Aorta (tissue), 5 donors: ENCODE measurements at regions not wholly inside any gene's neighbourhood (a gene's known extent, or its start where the extent isn't known, plus 50 kb on each side); places are given as distances from the start of the nearest gene placed in this dataset.
"Not testable (repeated sequence)": the region's sequence is repeated elsewhere in the genome, so short reads cannot be mapped to it uniquely, and the experiment has no call there.

Experiments used
- ATAC-seq: fragments of 200-7000 bp; cut with Tn5 transposase; one replicate; pipeline ENCODE4 v1.9.1; 2022; ENCODE audit warnings: moderate library complexity; ENCODE audit not compliant: low FRiP score
- DNase-seq, 2 donors: peaks; one replicate each; pipeline ENCODE4 v3.0.0-alpha.2; 2020
- H3K27ac ChIP-seq, 2 donors: one replicate each; pipeline ENCODE4 v1.5.1; 2013; ENCODE audit warnings: low read length in 2 of 2, mild to moderate bottlenecking in 2 of 2, moderate library complexity in 2 of 2, control low read depth in 1 of 2, inconsistent platforms in 1 of 2, low read depth in 1 of 2
- H3K27me3 ChIP-seq, 2 donors: one replicate each; pipeline ENCODE4 v1.6.1; 2013; ENCODE audit warnings: control low read depth in 1 of 2, low read length in 1 of 2, mild to moderate bottlenecking in 1 of 2, moderate library complexity in 1 of 2; ENCODE audit not compliant: insufficient read depth in 2 of 2, control insufficient read depth in 1 of 2
- H3K36me3 ChIP-seq, 2 donors: one replicate each; pipeline ENCODE4 v1.6.1; 2013; ENCODE audit warnings: control low read depth in 1 of 2, low read length in 1 of 2, mild to moderate bottlenecking in 1 of 2; ENCODE audit not compliant: insufficient read depth in 2 of 2, control insufficient read depth in 1 of 2
- H3K4me1 ChIP-seq, 2 donors: one replicate each; pipeline ENCODE4 v1.6.1; 2013; ENCODE audit warnings: low read length in 2 of 2, control low read depth in 1 of 2, mild to moderate bottlenecking in 1 of 2, moderate library complexity in 1 of 2; ENCODE audit not compliant: insufficient read depth in 2 of 2, control insufficient read depth in 1 of 2
- H3K4me3 ChIP-seq, 2 donors: one replicate each; pipeline ENCODE4 v1.5.1; 2013; ENCODE audit warnings: low read length in 2 of 2, control low read depth in 1 of 2, mild to moderate bottlenecking in 1 of 2
- H3K9me3 ChIP-seq: one replicate; pipeline ENCODE4 v1.6.1; 2013; ENCODE audit warnings: mild to moderate bottlenecking, low read length; ENCODE audit not compliant: control insufficient read depth
- WGBS, 2 donors: extraction: QIAGEN DNeasy Blood & Tissue Kit; methylation state at CpG; one replicate each; pipeline ENCODE4 v1.1.7; 2013; 5-methylcytosine and 5-hydroxymethylcytosine counted together
- intact Hi-C, 2 donors: fragments of 100-400 bp; cut with DNase I; formaldehyde crosslinking; loops; one replicate each; pipeline versions ENCODE4 v1.14.2 to v1.15.0; 2022
- donor health status: healthy with polysubstance abuse.
- donor health status: Bipolar disorder and iron deficiency.
- donor health status: DM: no; HTN: no; CAD: no.
- donor health status: DM: no; HTN: no; CAD: no.
- donor health status: DM: yes; HTN: yes; CAD: no.

DNA sequence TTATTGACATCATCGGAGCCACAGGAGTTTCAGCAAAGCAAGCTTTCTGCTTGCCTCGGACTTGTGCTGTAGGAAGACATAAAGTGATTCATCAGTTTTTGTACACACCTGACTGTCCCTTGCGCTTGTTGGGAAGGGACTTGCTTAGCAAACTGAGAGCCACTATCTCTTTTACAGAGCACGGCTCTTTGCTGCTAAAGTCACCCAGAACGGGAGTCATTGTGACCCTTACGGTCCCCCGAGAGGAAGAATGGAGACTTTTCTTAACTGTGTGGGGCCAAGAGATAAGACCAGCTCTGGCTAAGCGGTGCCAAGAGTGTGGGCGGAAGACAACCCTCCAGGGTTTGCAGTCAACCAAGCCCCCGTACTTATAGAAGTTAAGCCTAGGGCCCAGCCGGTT, 89.6 kb upstream of the DEFB108B start:
- WGBS, 2 donors = 26% methylated on average over 11 of the region's 11 CpGs
- H3K9me3 ChIP-seq, H3K4me3 ChIP-seq, ATAC-seq, H3K36me3 ChIP-seq, H3K4me1 ChIP-seq, H3K27ac ChIP-seq, DNase-seq, H3K27me3 ChIP-seq, intact Hi-C loops: not testable (repeated sequence)

DNA sequence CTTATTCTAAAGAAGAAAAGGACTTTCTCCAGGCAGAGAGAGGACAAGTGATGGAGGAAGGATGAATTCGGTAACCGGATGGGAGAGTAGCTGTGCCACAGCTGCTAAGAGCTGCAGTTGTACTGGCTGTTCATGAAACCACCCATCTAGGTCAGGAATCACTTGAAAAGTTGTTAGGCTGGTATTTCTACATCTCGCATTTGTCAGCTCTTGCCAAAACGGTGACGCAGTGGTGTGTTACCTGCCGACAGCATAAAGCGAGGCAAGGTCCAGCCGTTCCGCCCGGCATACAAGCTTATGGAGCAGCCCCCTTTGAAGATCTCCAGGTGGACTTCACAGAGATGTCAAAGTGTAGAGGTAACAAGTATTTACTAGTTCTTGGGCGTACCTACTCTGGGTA, 87.3 kb upstream of the DEFB108B start:
- DNase-seq, intact Hi-C loops, H3K27me3 ChIP-seq, H3K27ac ChIP-seq, H3K9me3 ChIP-seq, H3K4me3 ChIP-seq, ATAC-seq, H3K36me3 ChIP-seq, H3K4me1 ChIP-seq: not testable (repeated sequence)
- WGBS, 2 donors = 92 to 97% methylated on average over 11 of the region's 11 CpGs

- H3K27me3 ChIP-seq, H3K27ac ChIP-seq, ATAC-seq, H3K4me3 ChIP-seq, H3K9me3 ChIP-seq, intact Hi-C loops, H3K4me1 ChIP-seq, DNase-seq, H3K36me3 ChIP-seq: not testable (repeated sequence)
- 43 to 54% methylated on average over 3 of the region's 5 CpGs for WGBS, 2 donors
Observed at GRCh38 chr11:71746263-71746662, 86.7 kb upstream of the DEFB108B start.

GRCh38 chr11:71748965-71749620, 83.9 kb upstream of the DEFB108B start:
- intact Hi-C loops, H3K27me3 ChIP-seq, H3K4me1 ChIP-seq, ATAC-seq, H3K4me3 ChIP-seq, H3K27ac ChIP-seq, H3K9me3 ChIP-seq, H3K36me3 ChIP-seq, DNase-seq: not testable (repeated sequence)
- WGBS, 2 donors = 48% methylated on average over 14 of the region's 14 CpGs

DNA sequence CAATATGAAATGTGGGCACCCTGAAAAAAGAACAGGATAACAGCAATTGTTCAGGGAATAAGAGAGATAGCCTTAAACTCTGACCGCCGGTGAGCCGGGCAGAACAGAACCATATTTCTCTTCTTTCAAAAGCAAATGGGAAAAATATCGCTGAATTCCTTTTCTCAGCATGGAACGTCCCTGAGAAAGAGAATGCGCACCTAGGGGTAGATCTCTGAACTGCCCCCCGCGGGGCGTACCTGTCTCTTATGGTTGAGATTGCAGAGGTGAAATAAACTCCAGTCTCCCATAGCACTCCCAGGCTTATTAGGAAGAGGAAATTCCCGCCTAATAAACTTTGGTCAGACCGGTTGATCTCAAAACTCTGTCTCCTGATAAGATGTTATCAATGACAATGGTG, 82.1 kb upstream of the DEFB108B start:
- H3K36me3 ChIP-seq, H3K4me3 ChIP-seq, ATAC-seq, H3K27ac ChIP-seq, H3K4me1 ChIP-seq, H3K9me3 ChIP-seq, DNase-seq, intact Hi-C loops, H3K27me3 ChIP-seq: not testable (repeated sequence)
- WGBS, 2 donors = 47 to 55% methylated on average over 11 of the region's 11 CpGs

GRCh38 chr11:71764695-71765491, 68.1 kb upstream of the DEFB108B start:
- WGBS, 2 donors = 29 to 30% methylated on average over 19 to 20 of the region's 20 CpGs
- DNase-seq, H3K4me1 ChIP-seq, intact Hi-C loops, H3K4me3 ChIP-seq, H3K27ac ChIP-seq, H3K36me3 ChIP-seq, H3K27me3 ChIP-seq, ATAC-seq, H3K9me3 ChIP-seq: not testable (repeated sequence)

GRCh38 chr11:71767016-71767415, 66.0 kb upstream of the DEFB108B start:
- intact Hi-C loops, ATAC-seq, H3K4me1 ChIP-seq, H3K27me3 ChIP-seq, H3K36me3 ChIP-seq, H3K9me3 ChIP-seq, DNase-seq, H3K27ac ChIP-seq, H3K4me3 ChIP-seq: not testable (repeated sequence)
- 48 to 49% methylated on average over 2 of the region's 5 CpGs for WGBS, 2 donors

GRCh38 chr11:71772193-71772592, 60.8 kb upstream of the DEFB108B start:
- H3K36me3 ChIP-seq, H3K27ac ChIP-seq, H3K4me1 ChIP-seq, intact Hi-C loops, DNase-seq, H3K9me3 ChIP-seq, H3K4me3 ChIP-seq, ATAC-seq, H3K27me3 ChIP-seq: not testable (repeated sequence)
- 89 to 91% methylated on average over 12 of the region's 12 CpGs for WGBS, 2 donors
